Spleen (tissue), 7 donors: ENCODE measurements at regions not wholly inside any gene's neighbourhood (a gene's known extent, or its start where the extent isn't known, plus 50 kb on each side); places are given as distances from the start of the nearest gene placed in this dataset.

Source experiments
- CTCF ChIP-seq, 11 experiments: fragments of 200-600 bp in 7 of 11; fragments of 450-650 bp in 4 of 11; sonication (generic) in 4 of 11; IDR thresholded peaks in 8 of 11; conservative IDR thresholded peaks in 3 of 11; 1 replicate in 7 of 11; 2 replicates in 4 of 11; pipeline versions ENCODE4 v1.4.0 to v1.8.0; 2016 to 2021; ENCODE audit warnings: antibody characterized with exemption in 11 of 11, inconsistent platforms in 4 of 11, mild to moderate bottlenecking in 1 of 11
- POLR2AphosphoS5 ChIP-seq, 3 donors: sonication (generic); formaldehyde crosslinking; IDR thresholded peaks; one replicate each; pipeline ENCODE4 v1.5.1; 2017; ENCODE audit warnings: antibody characterized with exemption in 3 of 3
- donor health status: DM: no; HTN: no; CAD: no; lungs with moderate emphysema.
- donor health status: DM: no; HTN: no; CAD: no.
- donor health status: DM: no; HTN: no; CAD: no.

- TF ChIP-seq POLR2AphosphoS5 (IDR thresholded peaks at IDR 0.05): no peak
- TF ChIP-seq CTCF (IDR thresholded peaks at IDR 0.05 in 8 of 11, conservative IDR thresholded peaks at IDR 0.05 in 3 of 11): no peak
Measured at GRCh38 chr12:114529966-114530365, 124.0 kb upstream of the TBX5 start.
